ENCODE measurements at regions not wholly inside any gene's neighbourhood (a gene's known extent, or its start where the extent isn't known, plus 50 kb on each side); places are given as distances from the start of the nearest gene placed in this dataset.

DNA sequence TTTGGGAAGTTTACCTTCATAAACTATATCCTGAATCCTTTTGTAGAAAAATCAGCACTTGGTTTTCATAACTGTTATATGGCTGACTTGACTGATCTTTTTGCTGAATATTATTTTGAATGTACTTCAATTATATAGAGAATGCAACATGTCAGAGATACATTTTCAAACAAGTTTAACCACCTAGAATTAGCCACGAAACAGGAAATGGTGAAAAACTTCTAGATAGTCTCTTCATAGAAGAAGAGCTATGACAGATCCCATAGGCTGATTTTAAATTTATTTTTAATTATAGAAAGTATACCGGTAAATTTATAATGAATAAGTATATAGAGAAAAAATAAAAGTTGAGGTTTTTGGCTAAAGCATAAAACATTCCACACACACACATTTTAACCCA, 436.8 kb upstream of the DPPA4 start:
- DNase-seq (ENCODE audit: extremely low read depth, insufficient read length) = no peak
- Histone ChIP-seq H3K36me3 (ENCODE audit: control insufficient read depth, insufficient read depth, low read length) (no peaks in the 10 kb centered on the region), H3K4me3 (replicated peaks; ENCODE audit: low read depth, low read length) (no peak overlapping the region), H3K27me3 (replicated peaks; ENCODE audit: control insufficient read depth, insufficient read depth, low read length) (no peaks in the 10 kb centered on the region)
- TF ChIP-seq, protein P1, sequence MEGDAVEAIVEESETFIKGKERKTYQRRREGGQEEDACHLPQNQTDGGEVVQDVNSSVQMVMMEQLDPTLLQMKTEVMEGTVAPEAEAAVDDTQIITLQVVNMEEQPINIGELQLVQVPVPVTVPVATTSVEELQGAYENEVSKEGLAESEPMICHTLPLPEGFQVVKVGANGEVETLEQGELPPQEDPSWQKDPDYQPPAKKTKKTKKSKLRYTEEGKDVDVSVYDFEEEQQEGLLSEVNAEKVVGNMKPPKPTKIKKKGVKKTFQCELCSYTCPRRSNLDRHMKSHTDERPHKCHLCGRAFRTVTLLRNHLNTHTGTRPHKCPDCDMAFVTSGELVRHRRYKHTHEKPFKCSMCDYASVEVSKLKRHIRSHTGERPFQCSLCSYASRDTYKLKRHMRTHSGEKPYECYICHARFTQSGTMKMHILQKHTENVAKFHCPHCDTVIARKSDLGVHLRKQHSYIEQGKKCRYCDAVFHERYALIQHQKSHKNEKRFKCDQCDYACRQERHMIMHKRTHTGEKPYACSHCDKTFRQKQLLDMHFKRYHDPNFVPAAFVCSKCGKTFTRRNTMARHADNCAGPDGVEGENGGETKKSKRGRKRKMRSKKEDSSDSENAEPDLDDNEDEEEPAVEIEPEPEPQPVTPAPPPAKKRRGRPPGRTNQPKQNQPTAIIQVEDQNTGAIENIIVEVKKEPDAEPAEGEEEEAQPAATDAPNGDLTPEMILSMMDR (IDR thresholded peaks at IDR 0.05; ENCODE audit: insufficient read depth, low read length, poor library complexity, severe bottlenecking) = no peak

DNA sequence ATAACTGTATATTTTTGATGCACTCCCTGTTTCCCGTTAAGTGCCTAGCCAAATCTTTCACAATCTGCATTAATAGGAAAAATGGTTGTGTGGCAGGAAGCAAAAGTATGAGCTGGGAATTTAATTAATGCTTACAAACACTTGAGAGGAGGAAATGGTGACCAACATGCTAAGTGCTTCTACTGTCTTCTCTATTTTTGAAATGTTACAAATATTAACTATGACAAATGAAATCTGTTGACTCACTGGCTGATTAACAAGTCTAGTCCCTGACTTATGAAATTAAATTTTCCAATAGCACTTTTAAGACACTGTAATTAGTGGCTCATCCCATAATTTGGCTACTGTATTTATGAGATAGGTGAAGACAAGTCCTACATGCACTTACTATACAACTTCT, 446.9 kb upstream of the DPPA4 start:
- TF ChIP-seq, protein P1 (IDR thresholded peaks at IDR 0.05; ENCODE audit: insufficient read depth, low read length, poor library complexity, severe bottlenecking) = no peak
- Histone ChIP-seq H3K27me3 (replicated peaks; ENCODE audit: control insufficient read depth, insufficient read depth, low read length) (no peaks in the 10 kb centered on the region), H3K36me3 (ENCODE audit: control insufficient read depth, insufficient read depth, low read length) (no peaks in the 10 kb centered on the region), H3K4me3 (replicated peaks; ENCODE audit: low read depth, low read length) (no peak overlapping the region)
- DNase-seq (ENCODE audit: extremely low read depth, insufficient read length) = no peak

DNA sequence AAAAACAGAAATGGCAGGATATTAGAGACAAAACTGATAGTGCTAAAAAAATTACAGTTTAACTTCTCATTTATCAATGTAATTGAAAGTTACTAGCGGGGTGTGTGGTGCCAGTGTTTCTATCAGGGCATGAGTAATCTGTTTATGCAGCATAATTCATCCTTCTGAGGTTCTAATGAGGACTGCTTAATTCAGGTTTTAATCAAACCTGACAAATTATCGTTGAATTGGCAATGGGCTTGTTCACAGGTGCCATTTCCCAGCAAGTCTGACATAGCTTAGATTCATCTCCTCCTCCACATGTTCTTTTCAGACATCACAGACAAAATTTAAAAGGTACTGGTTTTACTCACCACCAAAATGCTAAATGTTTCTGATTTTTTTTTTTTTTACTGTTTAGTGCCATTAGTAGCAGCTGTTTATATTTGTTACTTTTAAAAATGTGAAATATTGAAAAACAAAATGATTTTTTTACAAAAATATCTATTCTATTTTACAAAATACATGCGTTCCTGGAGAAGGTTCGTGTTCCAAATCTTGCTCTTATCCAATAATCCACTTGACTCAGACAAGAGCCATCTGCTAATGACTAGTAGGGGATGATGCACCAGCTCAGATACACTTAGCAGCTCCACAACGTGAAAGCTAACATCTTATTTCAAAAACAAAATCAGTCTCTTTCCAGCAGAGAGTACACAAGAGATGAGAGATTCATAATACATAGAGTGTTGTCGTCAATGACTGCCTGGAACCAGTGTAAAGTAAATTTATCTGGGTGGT, 447.7 kb upstream of the DPPA4 start:
- H3K36me3 ChIP-seq (ENCODE audit: control insufficient read depth, insufficient read depth, low read length) = no peaks in the 10 kb centered on the region
- TF ChIP-seq, protein P1 (IDR thresholded peaks at IDR 0.05; ENCODE audit: insufficient read depth, low read length, poor library complexity, severe bottlenecking) = no peak
- no peak overlapping the region for H3K4me3 ChIP-seq (replicated peaks; ENCODE audit: low read depth, low read length)
- H3K27me3 ChIP-seq (replicated peaks; ENCODE audit: control insufficient read depth, insufficient read depth, low read length) = no peaks in the 10 kb centered on the region
- no peak for DNase-seq (ENCODE audit: extremely low read depth, insufficient read length)

DNA sequence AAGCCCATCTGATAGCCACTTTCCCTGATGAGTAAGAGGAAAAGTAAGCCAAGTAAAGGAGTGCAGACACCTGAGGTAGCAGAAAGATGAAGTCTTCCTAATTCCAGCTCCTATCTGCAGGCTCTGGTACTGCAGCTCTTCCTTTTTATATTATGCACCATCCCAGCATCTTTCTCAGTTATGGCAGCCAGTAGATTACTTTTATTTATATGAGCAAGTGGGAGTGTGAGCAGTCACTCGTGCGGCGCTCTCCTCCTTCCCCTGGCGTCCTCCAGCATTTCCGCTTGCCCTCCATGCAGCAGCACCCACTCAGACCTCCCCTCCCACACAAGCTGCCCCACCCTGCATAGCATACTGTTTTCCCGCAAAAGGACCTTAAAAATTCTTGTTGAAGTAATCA, 465.9 kb upstream of the DPPA4 start:
- TF ChIP-seq, protein P1 (IDR thresholded peaks at IDR 0.05; ENCODE audit: insufficient read depth, low read length, poor library complexity, severe bottlenecking) = peak; percentile 10
- Histone ChIP-seq H3K36me3 (ENCODE audit: control insufficient read depth, insufficient read depth, low read length) (no peaks in the 10 kb centered on the region), H3K4me3 (replicated peaks; ENCODE audit: low read depth, low read length) (no peak overlapping the region), H3K27me3 (replicated peaks; ENCODE audit: control insufficient read depth, insufficient read depth, low read length) (no peaks in the 10 kb centered on the region)
- DNase-seq (ENCODE audit: extremely low read depth, insufficient read length) = no peak

DNA sequence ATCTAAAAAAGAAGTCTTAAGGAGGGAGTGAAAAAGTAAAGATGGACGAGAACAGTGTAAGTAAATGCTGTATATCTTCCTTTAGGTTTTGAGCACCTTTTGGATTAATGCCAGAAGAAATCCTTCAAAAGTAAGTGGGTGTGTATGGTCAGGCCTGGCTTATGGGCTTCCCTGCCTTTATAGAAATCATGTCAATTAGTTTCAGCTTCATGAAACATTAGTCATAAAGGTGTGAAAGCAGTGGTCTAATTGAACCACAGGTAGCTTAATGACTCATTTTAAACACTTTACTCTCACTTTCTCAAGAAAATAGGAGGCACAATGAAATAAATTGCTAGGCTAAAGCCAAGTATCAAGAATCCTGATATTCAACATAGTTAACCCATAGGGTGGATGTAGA, 467.4 kb upstream of the DPPA4 start:
- TF ChIP-seq, protein P1 (IDR thresholded peaks at IDR 0.05; ENCODE audit: insufficient read depth, low read length, poor library complexity, severe bottlenecking) = no peak
- Histone ChIP-seq H3K27me3 (replicated peaks; ENCODE audit: control insufficient read depth, insufficient read depth, low read length) (no peaks in the 10 kb centered on the region), H3K36me3 (ENCODE audit: control insufficient read depth, insufficient read depth, low read length) (no peaks in the 10 kb centered on the region), H3K4me3 (replicated peaks; ENCODE audit: low read depth, low read length) (no peak overlapping the region)
- peak; percentile 33 for DNase-seq (ENCODE audit: extremely low read depth, insufficient read length)
